BLaER1 treated with 17β-estradiol and CSF1 and Interleukin-3, amounts not matched to agents 10 nM and 100 nM (cell line): ENCODE measurements at regions not wholly inside any gene's neighbourhood (a gene's known extent, or its start where the extent isn't known, plus 50 kb on each side); places are given as distances from the start of the nearest gene placed in this dataset.

Experiments used
- H3K27ac ChIP-seq, 11 experiments: shearing (Covaris generic); formaldehyde crosslinking; 2 replicates each; pipeline ENCODE4 v1.8.1; 2022
- H3K27me3 ChIP-seq, 11 experiments: shearing (Covaris generic); formaldehyde crosslinking; 2 replicates each; pipeline ENCODE4 v1.8.1; 2022
- H3K36me3 ChIP-seq, 11 experiments: shearing (Covaris generic); formaldehyde crosslinking; 2 replicates each; pipeline ENCODE4 v1.8.1; 2022
- H3K4me1 ChIP-seq, 10 experiments: shearing (Covaris generic); formaldehyde crosslinking; 2 replicates each; pipeline ENCODE4 v1.8.1; 2022
- H3K4me2 ChIP-seq, 11 experiments: shearing (Covaris generic); formaldehyde crosslinking; 2 replicates each; pipeline ENCODE4 v1.8.1; 2022
- H3K4me3 ChIP-seq, 10 experiments: shearing (Covaris generic); formaldehyde crosslinking; 2 replicates each; pipeline ENCODE4 v1.8.1; 2022
- H3K9ac ChIP-seq, 11 experiments: shearing (Covaris generic); formaldehyde crosslinking; 2 replicates each; pipeline ENCODE4 v1.8.1; 2022
- H3K9me3 ChIP-seq, 11 experiments: shearing (Covaris generic); formaldehyde crosslinking; replicated peaks in 1 of 11; 2 replicates each; pipeline ENCODE4 v1.8.1; 2022
- H4K20me1 ChIP-seq, 11 experiments: shearing (Covaris generic); formaldehyde crosslinking; 2 replicates each; pipeline ENCODE4 v1.8.1; 2022
- Cebpa-rat ChIP-seq, 11 experiments: shearing (Covaris generic); IDR thresholded peaks; 2 replicates each; pipeline ENCODE4 v1.8.1; 2022

DNA sequence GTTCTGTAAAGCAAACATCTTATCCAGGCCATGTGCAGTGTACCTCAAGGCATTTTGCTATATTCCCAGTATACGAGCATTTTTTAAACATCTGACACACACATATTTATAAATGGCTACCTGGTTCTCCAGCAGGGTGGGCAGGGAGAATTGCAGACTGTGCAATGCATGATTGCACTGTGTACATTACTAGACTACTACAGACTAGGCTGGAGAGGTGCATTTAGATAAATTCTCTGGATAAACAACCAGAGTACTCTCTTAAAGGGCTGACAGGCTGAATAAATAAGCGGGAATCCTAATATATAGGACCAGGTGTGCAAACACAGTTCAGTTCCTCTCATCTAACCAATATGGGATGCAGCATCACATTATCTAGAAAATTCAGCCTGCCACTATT lies 428.3 kb upstream of the ARID1B start:
- Histone ChIP-seq H3K36me3 (no peaks in the 10 kb centered on the region), H3K4me3 (no peak overlapping the region), H3K9me3 (no peaks in the 10 kb centered on the region), H3K4me1 (peaks cover 0 to 18% (median 5%) of the 10 kb centered on the region in 10 experiments; a peak in 8 of 20 replicates), H3K9ac (no peak overlapping the region), H3K27ac (0 out of 22 replicates have a peak overlapping the region, but pooled peaks of 1 of the 11 experiments have one; percentile 1), H3K27me3 (no peaks in the 10 kb centered on the region), H4K20me1 (no peaks in the 10 kb centered on the region), H3K4me2 (peak overlapping the region in 3 of 11 experiments; percentile 7 to 51 (median 51); a peak in 3 of 22 replicates)
- TF ChIP-seq Cebpa-rat (IDR thresholded peaks at IDR 0.05) = no peak

DNA sequence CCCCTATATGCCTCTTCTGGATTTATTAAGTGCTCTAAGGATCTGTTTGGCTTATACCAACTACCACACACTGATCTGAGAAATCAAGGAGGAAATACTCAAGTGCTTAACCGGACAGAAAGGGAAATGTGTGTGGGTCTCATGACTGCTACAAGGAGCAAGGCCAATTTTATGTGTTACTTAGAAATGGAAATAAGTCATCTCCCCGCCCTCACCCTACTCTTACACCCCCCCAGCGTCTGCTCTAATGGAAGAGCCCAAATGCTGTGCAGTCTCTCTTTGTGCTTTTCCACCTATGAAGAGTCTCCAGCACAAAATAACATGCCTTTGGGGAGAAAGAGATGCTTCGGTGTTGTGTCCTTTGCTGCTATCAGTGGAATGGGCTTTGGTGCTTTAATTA lies 428.8 kb upstream of the ARID1B start:
- Histone ChIP-seq H3K27ac (peak overlapping the region in 1 of 11 experiments; percentile 1; a peak in 1 of 22 replicates), H3K9me3 (no peaks in the 10 kb centered on the region), H3K27me3 (no peaks in the 10 kb centered on the region), H4K20me1 (no peaks in the 10 kb centered on the region), H3K36me3 (no peaks in the 10 kb centered on the region), H3K9ac (no peak overlapping the region), H3K4me1 (peaks cover 0 to 18% (median 5%) of the 10 kb centered on the region in 10 experiments; a peak in 8 of 20 replicates), H3K4me3 (no peak overlapping the region), H3K4me2 (peak overlapping the region in 5 of 11 experiments; percentile 7 to 51 (median 51); a peak in 7 of 22 replicates)
- no peak for TF ChIP-seq Cebpa-rat (IDR thresholded peaks at IDR 0.05)

DNA sequence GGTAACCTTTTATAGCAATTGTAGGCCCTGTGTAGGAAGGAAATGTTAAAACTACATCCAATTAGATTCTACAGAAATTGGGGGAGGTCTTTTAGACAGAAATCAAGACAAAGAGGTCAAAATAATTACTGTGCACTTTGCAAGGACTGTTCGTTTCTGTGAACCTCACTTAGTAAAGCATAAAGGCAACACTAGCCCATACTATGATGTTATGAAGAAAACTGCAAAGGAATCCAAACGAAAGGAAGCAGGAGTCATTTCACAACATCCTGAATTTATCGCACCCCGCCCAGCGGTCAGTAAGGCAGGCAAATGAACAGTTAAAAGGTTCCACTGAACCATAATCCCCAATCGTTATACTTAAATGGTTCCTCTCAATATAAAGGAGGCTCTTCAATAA lies 429.5 kb upstream of the ARID1B start:
- no peak overlapping the region for H3K4me3 ChIP-seq
- H4K20me1 ChIP-seq = no peaks in the 10 kb centered on the region
- no peaks in the 10 kb centered on the region for H3K9me3 ChIP-seq
- peaks cover 0 to 18% (median 5%) of the 10 kb centered on the region in 10 experiments; a peak in 8 of 20 replicates for H3K4me1 ChIP-seq
- peak overlapping the region in 2 of 11 experiments; percentile 22 to 26; a peak in 3 of 22 replicates for H3K27ac ChIP-seq
- peak overlapping the region in 7 of 11 experiments; percentile 1 to 51 (median 27); a peak in 14 of 22 replicates for H3K4me2 ChIP-seq
- H3K9ac ChIP-seq = no peak overlapping the region
- TF ChIP-seq Cebpa-rat (IDR thresholded peaks at IDR 0.05) = no peak
- H3K36me3 ChIP-seq = no peaks in the 10 kb centered on the region
- H3K27me3 ChIP-seq = no peaks in the 10 kb centered on the region

DNA sequence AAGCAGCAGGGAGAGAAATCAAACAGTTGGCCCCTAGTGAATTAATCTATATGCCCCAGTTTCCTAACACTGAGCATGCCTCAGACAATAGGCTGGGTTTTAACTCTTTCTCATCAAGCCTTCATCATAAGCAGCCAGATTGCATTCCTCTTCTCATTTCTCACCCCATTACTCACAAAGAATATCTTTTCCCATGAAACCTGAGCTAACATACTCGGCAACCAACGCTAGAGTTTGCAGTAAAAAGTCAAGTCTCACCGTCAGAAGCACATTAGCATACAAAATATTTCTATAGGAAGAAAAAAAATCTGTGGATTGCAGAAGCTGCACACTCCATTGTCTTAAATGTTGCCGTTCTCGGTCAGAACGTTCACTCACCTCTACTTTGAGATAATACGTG lies 429.9 kb upstream of the ARID1B start:
- Histone ChIP-seq H3K4me1 (peaks cover 0 to 18% (median 5%) of the 10 kb centered on the region in 10 experiments; a peak in 8 of 20 replicates), H3K27me3 (no peaks in the 10 kb centered on the region), H4K20me1 (no peaks in the 10 kb centered on the region), H3K9me3 (no peaks in the 10 kb centered on the region), H3K4me2 (peak overlapping the region in 7 of 11 experiments; percentile 1 to 51 (median 27); a peak in 11 of 22 replicates), H3K9ac (no peak overlapping the region), H3K27ac (peak overlapping the region in 2 of 11 experiments; percentile 22 to 26; a peak in 3 of 22 replicates), H3K4me3 (no peak overlapping the region), H3K36me3 (no peaks in the 10 kb centered on the region)
- no peak for TF ChIP-seq Cebpa-rat (IDR thresholded peaks at IDR 0.05)

- Histone ChIP-seq H3K9me3 (no peaks in the 10 kb centered on the region), H4K20me1 (no peaks in the 10 kb centered on the region), H3K4me2 (no peak overlapping the region), H3K36me3 (no peaks in the 10 kb centered on the region), H3K4me3 (no peak overlapping the region), H3K9ac (no peak overlapping the region), H3K27me3 (no peaks in the 10 kb centered on the region), H3K4me1 (peaks cover 0 to 18% (median 5%) of the 10 kb centered on the region in 10 experiments; a peak in 8 of 20 replicates), H3K27ac (no peak overlapping the region)
- TF ChIP-seq Cebpa-rat (IDR thresholded peaks at IDR 0.05) = no peak
Observed at GRCh38 chr6:156345700-156346099, 431.5 kb upstream of the ARID1B start.

- no peaks in the 10 kb centered on the region for H3K9me3 ChIP-seq
- H3K4me1 ChIP-seq = peaks cover 0 to 18% (median 5%) of the 10 kb centered on the region in 10 experiments; a peak in 8 of 20 replicates
- H3K36me3 ChIP-seq = no peaks in the 10 kb centered on the region
- no peak overlapping the region for H3K9ac ChIP-seq
- no peak overlapping the region for H3K4me3 ChIP-seq
- no peak overlapping the region for H3K4me2 ChIP-seq
- no peaks in the 10 kb centered on the region for H3K27me3 ChIP-seq
- no peaks in the 10 kb centered on the region for H4K20me1 ChIP-seq
- no peak overlapping the region for H3K27ac ChIP-seq
- no peak for TF ChIP-seq Cebpa-rat (IDR thresholded peaks at IDR 0.05)
Observed at GRCh38 chr6:156344491-156344890, 432.7 kb upstream of the ARID1B start.

- Histone ChIP-seq H3K9ac (no peak overlapping the region), H3K9me3 (peaks cover 3 to 18% (median 8%) of the 10 kb centered on the region in 11 experiments), H3K4me3 (no peak overlapping the region), H4K20me1 (no peaks in the 10 kb centered on the region), H3K27ac (no peak overlapping the region), H3K27me3 (no peaks in the 10 kb centered on the region), H3K4me1 (peaks cover 0 to 8% (median 0%) of the 10 kb centered on the region in 10 experiments; a peak in 2 of 20 replicates), H3K36me3 (no peaks in the 10 kb centered on the region), H3K4me2 (0 out of 22 replicates have a peak overlapping the region, but pooled peaks of 1 of the 11 experiments have one; percentile 25)
- no peak for TF ChIP-seq Cebpa-rat (IDR thresholded peaks at IDR 0.05)
Observed at GRCh38 chr6:156337801-156338200, 439.4 kb upstream of the ARID1B start.

- no peaks in the 10 kb centered on the region for H4K20me1 ChIP-seq
- no peak overlapping the region for H3K4me3 ChIP-seq
- H3K9ac ChIP-seq = no peak overlapping the region
- H3K4me2 ChIP-seq = no peak overlapping the region
- peaks cover 12 to 28% (median 19%) of the 10 kb centered on the region in 11 experiments for H3K9me3 ChIP-seq
- TF ChIP-seq Cebpa-rat (IDR thresholded peaks at IDR 0.05) = no peak
- peaks cover 0 to 6% (median 0%) of the 10 kb centered on the region in 11 experiments; a peak in 1 of 22 replicates for H3K36me3 ChIP-seq
- H3K4me1 ChIP-seq = peaks cover 0 to 8% (median 0%) of the 10 kb centered on the region in 10 experiments; a peak in 2 of 20 replicates
- H3K27ac ChIP-seq = no peak overlapping the region
- H3K27me3 ChIP-seq = no peaks in the 10 kb centered on the region
Observed at GRCh38 chr6:156336733-156337132, 440.4 kb upstream of the ARID1B start.

GRCh38 chr6:156336089-156336488 lies 441.1 kb upstream of the ARID1B start:
- Histone ChIP-seq H3K9ac (no peak overlapping the region), H3K4me2 (no peak overlapping the region), H4K20me1 (no peaks in the 10 kb centered on the region), H3K4me3 (no peak overlapping the region), H3K9me3 (peaks cover 18 to 35% (median 25%) of the 10 kb centered on the region in 11 experiments), H3K4me1 (peaks cover 0 to 8% (median 0%) of the 10 kb centered on the region in 10 experiments; a peak in 2 of 20 replicates), H3K27me3 (no peaks in the 10 kb centered on the region), H3K27ac (no peak overlapping the region), H3K36me3 (peaks cover 0 to 6% (median 0%) of the 10 kb centered on the region in 11 experiments; a peak in 1 of 22 replicates)
- TF ChIP-seq Cebpa-rat (IDR thresholded peaks at IDR 0.05) = no peak
